Adrenal gland (tissue), 5 donors: ENCODE measurements at regions not wholly inside any gene's neighbourhood (a gene's known extent, or its start where the extent isn't known, plus 50 kb on each side); places are given as distances from the start of the nearest gene placed in this dataset.

Experiments used
- POLR2A ChIP-seq, 2 donors: fragments of 450-650 bp; IDR thresholded peaks; one replicate each; pipeline ENCODE4 v1.6.1; 2017; ENCODE audit warnings: antibody characterized with exemption in 2 of 2, mild to moderate bottlenecking in 2 of 2, moderate library complexity in 1 of 2
- TF ChIP-seq, protein P1 (sequence below), 6 experiments: fragments of 450-650 bp in 4 of 6; fragments of 200-600 bp in 2 of 6; sonication (generic) in 1 of 6; IDR thresholded peaks; 1 replicate in 5 of 6; 2 replicates in 1 of 6; pipeline versions ENCODE4 v1.5.1 to v1.8.0; 2016 to 2021; ENCODE audit warnings: antibody characterized with exemption in 6 of 6, mild to moderate bottlenecking in 2 of 6, moderate library complexity in 1 of 6
- donor health status: DM: no; HTN: no; CAD: no.

DNA sequence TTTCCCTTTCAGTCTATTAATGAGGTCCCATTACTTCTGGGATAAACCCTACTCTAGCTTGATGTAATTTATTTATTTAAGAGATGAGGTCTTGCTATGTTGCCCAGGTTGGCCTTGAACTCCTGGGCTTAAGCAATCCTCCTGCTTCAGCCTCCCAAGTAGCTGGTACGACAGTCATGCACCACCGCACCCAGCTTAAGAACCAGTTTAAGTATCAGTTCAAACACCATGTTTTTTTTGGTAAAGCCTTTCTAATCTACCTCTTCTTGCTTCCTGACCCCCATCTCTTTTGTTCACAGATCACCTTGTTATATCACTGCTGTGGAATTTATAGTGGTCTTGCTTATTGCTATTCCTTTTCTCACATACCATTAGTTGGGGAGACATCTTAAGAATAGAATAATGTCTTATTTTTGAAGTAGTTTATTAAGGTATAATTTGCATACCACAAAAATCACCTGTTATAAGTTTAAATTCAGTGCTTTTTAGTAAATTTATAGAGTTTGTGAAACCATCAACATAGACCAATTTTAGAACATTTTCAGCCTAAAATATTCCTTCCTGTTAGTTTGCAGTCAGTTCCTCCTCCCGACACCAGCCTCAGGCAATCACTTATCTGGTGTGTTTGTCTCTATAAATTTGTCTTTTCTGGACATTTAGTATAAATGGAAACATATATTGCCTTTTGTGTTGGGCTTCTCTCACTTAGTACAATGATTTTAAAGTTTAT lies 257.9 kb downstream of the PDCD6IP start:
- TF ChIP-seq, protein P1, sequence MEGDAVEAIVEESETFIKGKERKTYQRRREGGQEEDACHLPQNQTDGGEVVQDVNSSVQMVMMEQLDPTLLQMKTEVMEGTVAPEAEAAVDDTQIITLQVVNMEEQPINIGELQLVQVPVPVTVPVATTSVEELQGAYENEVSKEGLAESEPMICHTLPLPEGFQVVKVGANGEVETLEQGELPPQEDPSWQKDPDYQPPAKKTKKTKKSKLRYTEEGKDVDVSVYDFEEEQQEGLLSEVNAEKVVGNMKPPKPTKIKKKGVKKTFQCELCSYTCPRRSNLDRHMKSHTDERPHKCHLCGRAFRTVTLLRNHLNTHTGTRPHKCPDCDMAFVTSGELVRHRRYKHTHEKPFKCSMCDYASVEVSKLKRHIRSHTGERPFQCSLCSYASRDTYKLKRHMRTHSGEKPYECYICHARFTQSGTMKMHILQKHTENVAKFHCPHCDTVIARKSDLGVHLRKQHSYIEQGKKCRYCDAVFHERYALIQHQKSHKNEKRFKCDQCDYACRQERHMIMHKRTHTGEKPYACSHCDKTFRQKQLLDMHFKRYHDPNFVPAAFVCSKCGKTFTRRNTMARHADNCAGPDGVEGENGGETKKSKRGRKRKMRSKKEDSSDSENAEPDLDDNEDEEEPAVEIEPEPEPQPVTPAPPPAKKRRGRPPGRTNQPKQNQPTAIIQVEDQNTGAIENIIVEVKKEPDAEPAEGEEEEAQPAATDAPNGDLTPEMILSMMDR (IDR thresholded peaks at IDR 0.05): no peak
- TF ChIP-seq POLR2A (IDR thresholded peaks at IDR 0.05): no peak
